Stomach (tissue), 8 donors: ENCODE measurements at regions not wholly inside any gene's neighbourhood (a gene's known extent, or its start where the extent isn't known, plus 50 kb on each side); places are given as distances from the start of the nearest gene placed in this dataset.

Experiments used
- DNase-seq, 2 donors: peaks; one replicate each; pipeline versions ENCODE4 v3.0.0 to v3.0.0-alpha.2; 2013 to 2019
- H3K27ac ChIP-seq, 5 donors: fragments of 200-600 bp in 4 of 5; sonication (generic) in 4 of 5; one replicate each; pipeline ENCODE4 v1.5.1; 2013 to 2019; ENCODE audit warnings: mild to moderate bottlenecking in 1 of 5, moderate library complexity in 1 of 5
- H3K27me3 ChIP-seq, 3 donors: fragments of 200-600 bp; sonication (generic); one replicate each; pipeline ENCODE4 v1.5.1; 2017 to 2019; ENCODE audit warnings: mixed run types in 1 of 3
- H3K36me3 ChIP-seq, 4 donors: fragments of 200-600 bp; sonication (generic); 1 replicate in 3 of 4; 2 replicates in 1 of 4; pipeline ENCODE4 v1.5.1; 2016 to 2019
- H3K4me1 ChIP-seq, 4 donors: fragments of 200-600 bp; sonication (generic); one replicate each; pipeline ENCODE4 v1.5.1; 2016 to 2019
- H3K4me3 ChIP-seq, 4 donors: fragments of 200-600 bp; sonication (generic) in 3 of 4; one replicate each; pipeline ENCODE4 v1.5.1; 2016 to 2019; ENCODE audit warnings: mild to moderate bottlenecking in 1 of 4
- H3K9me3 ChIP-seq, 4 donors: fragments of 200-600 bp; sonication (generic); one replicate each; pipeline ENCODE4 v1.5.1; 2016 to 2019
- CTCF ChIP-seq, 7 experiments: fragments of 450-650 bp in 4 of 7; fragments of 200-600 bp in 3 of 7; sonication (generic) in 3 of 7; IDR thresholded peaks; one replicate each; pipeline ENCODE4 v1.5.1; 2016 to 2019; ENCODE audit warnings: antibody characterized with exemption in 7 of 7, control low read depth in 2 of 7, mild to moderate bottlenecking in 1 of 7
- EP300 ChIP-seq: sonication (generic); formaldehyde crosslinking; IDR thresholded peaks from one replicate; pipeline ENCODE4 v1.6.1; 2017; ENCODE audit warnings: antibody characterized with exemption
- POLR2A ChIP-seq, 4 donors: fragments of 450-650 bp; IDR thresholded peaks; one replicate each; pipeline ENCODE4 v1.6.1; 2016; ENCODE audit warnings: antibody characterized with exemption in 4 of 4, control low read depth in 2 of 4, mild to moderate bottlenecking in 1 of 4, moderate library complexity in 1 of 4
- POLR2AphosphoS5 ChIP-seq, 3 donors: sonication (generic); formaldehyde crosslinking; IDR thresholded peaks; one replicate each; pipeline ENCODE4 v1.6.1; 2016; ENCODE audit warnings: antibody characterized with exemption in 3 of 3
- WGBS, 5 donors: extraction: QIAGEN DNeasy Blood & Tissue Kit in 3 of 5; methylation state at CpG; one replicate each; pipeline versions ENCODE4 v1.1.5 to v1.1.7; 2013 to 2018; 5-methylcytosine and 5-hydroxymethylcytosine counted together
- intact Hi-C: fragments of 100-400 bp; cut with DNase I; formaldehyde crosslinking; loops from one replicate; pipeline ENCODE4 v1.15.1; 2023; ENCODE audit warnings: low total_unique reads
- donor health status: healthy with polysubstance abuse.
- donor health status: Bipolar disorder and iron deficiency.
- donor health status: healthy.

GRCh38 chr1:181179279-181179986, 90.9 kb downstream of the IER5 start:
- Histone ChIP-seq H3K4me1 (peaks cover 0 to 21% (median 9%) of the 10 kb centered on the region in 4 donors), H3K27ac (no peak overlapping the region), H3K27me3 (peaks cover 0 to 18% (median 0%) of the 10 kb centered on the region in 3 donors), H3K9me3 (no peaks in the 10 kb centered on the region), H3K4me3 (no peak overlapping the region), H3K36me3 (no peaks in the 10 kb centered on the region)
- no peak for DNase-seq
- WGBS, 5 donors = 50 to 64% (median 57%) methylated on average over 10 of the region's 10 CpGs
- TF ChIP-seq POLR2AphosphoS5 (IDR thresholded peaks at IDR 0.05) (no peak), CTCF (IDR thresholded peaks at IDR 0.05) (no peak), POLR2A (IDR thresholded peaks at IDR 0.05) (no peak), EP300 (no peak)
- intact Hi-C loops = loop anchor here (10.0 kb wide), 1 partner anchor 285 kb away; no protein-coding TSS in a partner anchor

GRCh38 chr1:181179987-181180365, 91.5 kb downstream of the IER5 start:
- WGBS, 5 donors = 11 to 19% (median 14%) methylated on average over 6 of the region's 6 CpGs
- H3K36me3 ChIP-seq = no peaks in the 10 kb centered on the region
- DNase-seq = peak in 1 of 2 donors; percentile 91

GRCh38 chr1:181180407-181181031, 92.0 kb downstream of the IER5 start:
- H3K9me3 ChIP-seq = no peaks in the 10 kb centered on the region
- no peak for TF ChIP-seq CTCF (IDR thresholded peaks at IDR 0.05)
- no peak for TF ChIP-seq POLR2AphosphoS5 (IDR thresholded peaks at IDR 0.05)
- no peak for TF ChIP-seq POLR2A (IDR thresholded peaks at IDR 0.05)
- no peak for TF ChIP-seq EP300
- H3K27ac ChIP-seq = no peak overlapping the region
- H3K36me3 ChIP-seq = no peaks in the 10 kb centered on the region
- H3K4me1 ChIP-seq = peaks cover 0 to 21% (median 9%) of the 10 kb centered on the region in 4 donors
- intact Hi-C loops = no loop called here
- peak in 1 of 2 donors; percentile 37 for DNase-seq
- 62 to 70% (median 63%) methylated on average over 10 to 11 of the region's 11 CpGs for WGBS, 5 donors
- H3K27me3 ChIP-seq = peaks cover 0 to 29% (median 0%) of the 10 kb centered on the region in 3 donors
- no peak overlapping the region for H3K4me3 ChIP-seq

More at GRCh38 chr1:181179987-181180365, 91.5 kb downstream of the IER5 start:
- H3K27ac ChIP-seq = no peak overlapping the region
- TF ChIP-seq CTCF (IDR thresholded peaks at IDR 0.05) (no peak), POLR2A (IDR thresholded peaks at IDR 0.05) (no peak), EP300 (no peak), POLR2AphosphoS5 (IDR thresholded peaks at IDR 0.05) (peak in 1 of 3 donors; percentile 8)
- intact Hi-C loops = loop anchor here (10.0 kb wide), 1 partner anchor 285 kb away; no protein-coding TSS in a partner anchor
- peaks cover 0 to 21% (median 9%) of the 10 kb centered on the region in 4 donors for H3K4me1 ChIP-seq
- H3K4me3 ChIP-seq = no peak overlapping the region
- no peaks in the 10 kb centered on the region for H3K9me3 ChIP-seq
- H3K27me3 ChIP-seq = peaks cover 0 to 23% (median 0%) of the 10 kb centered on the region in 3 donors

GRCh38 chr1:181181792-181182585, 93.5 kb downstream of the IER5 start:
- Histone ChIP-seq H3K9me3 (no peaks in the 10 kb centered on the region), H3K27ac (no peak overlapping the region), H3K4me1 (peaks cover 0 to 21% (median 9%) of the 10 kb centered on the region in 4 donors), H3K4me3 (no peak overlapping the region), H3K27me3 (peaks cover 0 to 33% (median 0%) of the 10 kb centered on the region in 3 donors), H3K36me3 (no peaks in the 10 kb centered on the region)
- intact Hi-C loops = no loop called here
- 70 to 78% (median 74%) methylated on average over 11 of the region's 11 CpGs for WGBS, 5 donors
- TF ChIP-seq POLR2AphosphoS5 (IDR thresholded peaks at IDR 0.05) (no peak), EP300 (no peak), POLR2A (IDR thresholded peaks at IDR 0.05) (no peak), CTCF (IDR thresholded peaks at IDR 0.05) (no peak)
- DNase-seq = no peak
